ENCODE measurements at regions not wholly inside any gene's neighbourhood (a gene's known extent, or its start where the extent isn't known, plus 50 kb on each side); places are given as distances from the start of the nearest gene placed in this dataset.

DNA sequence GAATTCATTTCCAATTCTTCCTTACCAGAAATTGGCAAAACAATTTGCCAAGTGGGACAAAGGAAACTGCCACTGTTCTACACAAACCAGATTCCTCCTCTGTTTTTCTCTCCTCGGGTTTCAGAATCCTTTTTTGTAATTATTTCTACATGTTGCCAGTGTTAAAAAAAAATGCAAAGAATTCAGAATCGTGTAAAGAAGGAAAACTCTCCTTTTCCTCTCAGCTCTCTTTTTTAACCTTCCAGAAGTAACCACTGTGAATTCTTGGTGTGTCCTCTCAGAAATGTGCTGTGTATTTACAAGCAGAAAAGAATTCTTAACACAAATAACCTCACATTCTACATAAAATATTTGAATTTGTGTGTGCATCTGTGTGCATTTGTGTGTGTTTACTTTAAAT lies 224.6 kb downstream of the DRD1 start:
- Histone ChIP-seq H3K4me3 (no peak overlapping the region), H3K27ac (no peak overlapping the region)
- no peak for DNase-seq (ENCODE audit: low spot score)
- TF ChIP-seq, protein P1, sequence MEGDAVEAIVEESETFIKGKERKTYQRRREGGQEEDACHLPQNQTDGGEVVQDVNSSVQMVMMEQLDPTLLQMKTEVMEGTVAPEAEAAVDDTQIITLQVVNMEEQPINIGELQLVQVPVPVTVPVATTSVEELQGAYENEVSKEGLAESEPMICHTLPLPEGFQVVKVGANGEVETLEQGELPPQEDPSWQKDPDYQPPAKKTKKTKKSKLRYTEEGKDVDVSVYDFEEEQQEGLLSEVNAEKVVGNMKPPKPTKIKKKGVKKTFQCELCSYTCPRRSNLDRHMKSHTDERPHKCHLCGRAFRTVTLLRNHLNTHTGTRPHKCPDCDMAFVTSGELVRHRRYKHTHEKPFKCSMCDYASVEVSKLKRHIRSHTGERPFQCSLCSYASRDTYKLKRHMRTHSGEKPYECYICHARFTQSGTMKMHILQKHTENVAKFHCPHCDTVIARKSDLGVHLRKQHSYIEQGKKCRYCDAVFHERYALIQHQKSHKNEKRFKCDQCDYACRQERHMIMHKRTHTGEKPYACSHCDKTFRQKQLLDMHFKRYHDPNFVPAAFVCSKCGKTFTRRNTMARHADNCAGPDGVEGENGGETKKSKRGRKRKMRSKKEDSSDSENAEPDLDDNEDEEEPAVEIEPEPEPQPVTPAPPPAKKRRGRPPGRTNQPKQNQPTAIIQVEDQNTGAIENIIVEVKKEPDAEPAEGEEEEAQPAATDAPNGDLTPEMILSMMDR (IDR thresholded peaks at IDR 0.05), result no peak

DNA sequence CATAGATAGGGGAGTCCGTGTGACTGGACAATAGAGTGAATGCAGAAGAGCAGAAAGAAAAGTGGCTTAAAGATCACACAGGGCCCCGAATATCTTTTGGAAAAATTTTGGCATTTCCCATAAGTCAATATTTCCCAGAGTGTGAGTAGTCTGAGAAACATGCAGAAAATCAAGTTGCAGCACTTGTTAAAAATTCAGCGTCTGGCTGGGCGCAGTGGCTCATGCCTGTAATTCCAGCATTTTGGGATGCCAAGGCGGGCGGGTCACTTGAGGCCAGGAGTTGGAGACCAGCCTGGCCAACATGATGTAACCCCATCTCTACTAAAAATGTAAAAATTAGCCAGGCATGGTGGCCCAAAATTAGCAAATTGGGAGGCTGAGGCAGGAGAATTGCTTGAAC lies 227.0 kb downstream of the DRD1 start:
- Histone ChIP-seq H3K27ac (peak overlapping the region; percentile 57 to 92), H3K4me3 (no peak overlapping the region)
- peak; percentile 81 for DNase-seq (ENCODE audit: low spot score)
- TF ChIP-seq, protein P1 (IDR thresholded peaks at IDR 0.05), result no peak

DNA sequence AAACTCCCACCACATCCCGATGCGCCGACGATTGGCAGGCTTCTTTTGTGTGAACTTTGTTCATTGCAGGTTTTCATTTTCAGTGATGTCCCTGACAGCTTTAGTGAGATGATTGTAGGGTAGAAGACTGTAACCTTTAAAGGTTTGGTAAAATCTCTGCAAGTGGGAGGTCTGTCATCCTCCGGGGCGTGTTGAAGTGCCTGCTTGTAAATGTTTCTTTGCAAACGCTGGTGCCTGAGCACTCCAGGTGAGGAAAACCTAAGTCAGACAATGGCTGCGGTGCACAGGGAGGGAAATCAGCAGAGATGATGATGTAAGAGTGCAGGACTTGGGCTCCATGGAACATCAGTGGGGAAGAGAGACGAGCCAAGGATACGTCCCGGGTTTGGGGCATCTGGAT lies 228.1 kb downstream of the DRD1 start:
- TF ChIP-seq, protein P1 (IDR thresholded peaks at IDR 0.05), result no peak
- H3K4me3 ChIP-seq, result no peak overlapping the region
- no peak for DNase-seq (ENCODE audit: low spot score)
- peak overlapping the region; percentile 57 to 92 for H3K27ac ChIP-seq

DNA sequence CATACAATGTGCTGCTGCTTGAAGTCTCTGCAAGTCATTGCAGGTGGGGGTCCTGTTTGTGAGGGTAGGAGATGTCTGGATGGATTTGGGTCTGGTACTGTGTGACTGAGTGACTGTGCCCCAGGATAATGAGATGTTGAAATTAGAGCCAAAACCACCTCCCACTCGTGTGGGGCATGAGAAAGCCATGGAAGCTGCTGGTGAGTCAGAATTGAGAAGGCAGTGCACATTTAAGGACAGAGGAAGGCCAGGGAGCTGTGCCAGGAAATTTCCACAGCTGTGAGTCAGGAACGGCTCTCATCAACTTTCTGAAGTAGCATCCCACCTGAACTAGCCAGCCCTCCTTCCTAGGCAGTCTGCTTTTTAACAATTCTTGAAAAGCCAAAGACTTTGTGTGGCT lies 229.8 kb downstream of the DRD1 start:
- TF ChIP-seq, protein P1 (IDR thresholded peaks at IDR 0.05), result no peak
- DNase-seq (ENCODE audit: low spot score), result peak; percentile 81
- H3K4me3 ChIP-seq, result no peak overlapping the region

DNA sequence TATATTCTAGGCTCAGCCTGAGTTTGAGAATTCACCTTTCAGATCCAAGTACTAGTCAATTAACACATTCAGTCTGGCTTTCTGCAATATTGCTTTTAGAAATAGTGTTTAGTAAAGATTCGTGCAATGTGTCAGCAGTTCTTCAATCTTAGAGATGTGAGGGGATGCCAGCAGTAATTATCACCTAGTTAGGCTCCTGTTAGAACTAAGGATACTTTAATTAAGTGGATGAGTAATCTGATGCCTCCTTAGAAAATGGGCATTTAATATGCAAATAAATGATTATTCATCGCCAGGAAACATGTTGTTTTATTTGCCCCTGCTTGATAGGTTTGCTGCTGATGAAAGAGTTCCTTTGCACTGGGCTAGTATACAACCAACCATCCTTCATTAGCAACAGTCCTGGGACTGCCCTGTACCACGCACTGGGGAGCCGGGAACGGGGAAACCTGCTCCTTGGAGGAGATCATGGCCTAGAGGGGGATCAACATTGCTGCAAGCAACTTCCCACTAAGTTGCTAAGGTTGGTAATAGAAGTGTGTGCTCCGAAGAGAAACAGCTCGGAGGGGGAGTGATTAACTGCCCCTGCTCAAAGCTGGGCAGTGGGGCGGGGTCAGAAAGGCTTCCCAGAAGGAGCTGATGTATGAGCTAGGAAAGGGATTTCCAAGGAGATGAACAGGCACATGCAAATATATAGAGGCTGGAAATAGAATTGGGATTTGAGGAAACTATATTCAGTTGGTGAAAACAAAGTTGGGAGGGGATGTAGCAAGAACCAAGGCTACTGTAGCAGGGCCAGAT lies 231.8 kb downstream of the DRD1 start:
- Histone ChIP-seq H3K4me3 (no peak overlapping the region), H3K27ac (no peak overlapping the region)
- DNase-seq (ENCODE audit: low spot score), result no peak
- TF ChIP-seq, protein P1 (IDR thresholded peaks at IDR 0.05), result no peak

More for the DNA sequence above, 229.8 kb downstream of the DRD1 start:
- H3K27ac ChIP-seq, result no peak overlapping the region

DNA sequence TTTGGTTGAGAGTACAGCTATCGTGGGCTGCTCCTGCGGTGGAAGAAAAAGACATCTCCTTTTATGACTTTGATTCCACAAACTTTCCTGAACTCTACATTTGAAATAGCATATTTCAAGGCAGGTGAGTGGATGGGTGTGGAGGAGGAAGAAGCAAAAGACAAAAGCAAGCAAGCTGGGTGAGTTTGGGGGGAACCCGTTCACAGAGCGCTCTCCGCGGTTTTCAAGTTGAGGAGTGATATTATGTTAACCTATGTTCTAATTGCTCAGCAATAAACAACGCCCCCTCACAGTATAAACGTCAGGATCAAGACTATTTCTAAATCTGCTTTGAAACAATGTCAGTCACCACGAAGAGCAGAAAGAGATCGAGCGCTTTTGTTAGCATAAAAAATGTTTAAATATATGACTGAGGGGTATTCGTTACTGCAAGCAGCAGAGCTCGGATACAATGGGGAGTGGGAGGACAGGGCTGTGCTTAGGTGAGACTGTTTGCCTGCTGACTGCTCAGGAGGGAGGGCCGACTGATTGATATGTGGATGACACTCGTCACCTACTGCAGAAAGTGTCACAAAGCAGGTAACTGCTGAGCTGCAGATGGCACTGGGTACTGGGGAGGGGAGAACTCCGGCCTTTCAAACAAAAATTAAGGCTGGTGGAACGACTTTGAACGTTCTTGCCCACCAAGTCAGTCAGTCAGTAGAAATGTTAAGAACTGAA lies 236.5 kb downstream of the DRD1 start:
- TF ChIP-seq, protein P1 (IDR thresholded peaks at IDR 0.05), result no peak
- Histone ChIP-seq H3K27ac (no peak overlapping the region), H3K4me3 (no peak overlapping the region)
- DNase-seq (ENCODE audit: low spot score), result no peak

All from coronary artery (tissue), 2 donors.